Breast epithelium (tissue), 4 donors: ENCODE measurements at regions not wholly inside any gene's neighbourhood (a gene's known extent, or its start where the extent isn't known, plus 50 kb on each side); places are given as distances from the start of the nearest gene placed in this dataset.

ENCODE experiments used
- DNase-seq, 2 donors: peaks; one replicate each; pipeline ENCODE4 v3.0.0-alpha.2; 2019; ENCODE audit warnings: low spot score in 2 of 2
- H3K27ac ChIP-seq, 2 donors: fragments of 200-600 bp; sonication (generic) in 1 of 2; one replicate each; pipeline ENCODE4 v1.5.1; 2016 to 2019; ENCODE audit warnings: mild to moderate bottlenecking in 1 of 2
- H3K27me3 ChIP-seq, 2 donors: fragments of 200-600 bp; sonication (generic) in 1 of 2; one replicate each; pipeline versions ENCODE4 v1.5.1 to v1.6.0; 2017 to 2019; ENCODE audit warnings: control low read depth in 1 of 2, mild to moderate bottlenecking in 1 of 2
- H3K36me3 ChIP-seq: fragments of 200-600 bp; one replicate; pipeline ENCODE4 v1.5.1; 2019
- H3K4me1 ChIP-seq, 2 donors: fragments of 200-600 bp; sonication (generic); one replicate each; pipeline ENCODE4 v1.5.1; 2016 to 2019; ENCODE audit warnings: control low read depth in 1 of 2
- H3K4me3 ChIP-seq, 3 donors: fragments of 200-600 bp; sonication (generic); 1 replicate in 2 of 3; 2 replicates in 1 of 3; pipeline ENCODE4 v1.5.1; 2016 to 2019; ENCODE audit warnings: mild to moderate bottlenecking in 3 of 3, moderate library complexity in 2 of 3
- H3K9me3 ChIP-seq, 2 donors: fragments of 200-600 bp; sonication (generic) in 1 of 2; one replicate each; pipeline ENCODE4 v1.5.1; 2016 to 2019; ENCODE audit warnings: control low read depth in 1 of 2
- CTCF ChIP-seq, 3 donors: fragments of 450-650 bp; IDR thresholded peaks; one replicate each; pipeline ENCODE4 v1.5.1; 2016 to 2017; ENCODE audit warnings: antibody characterized with exemption in 3 of 3, mild to moderate bottlenecking in 3 of 3, moderate library complexity in 3 of 3
- POLR2A ChIP-seq: fragments of 450-650 bp; IDR thresholded peaks from one replicate; pipeline ENCODE4 v1.6.1; 2016; ENCODE audit warnings: antibody characterized with exemption, mild to moderate bottlenecking, moderate library complexity
- POLR2AphosphoS5 ChIP-seq, 3 donors: sonication (generic); formaldehyde crosslinking; IDR thresholded peaks; one replicate each; pipeline ENCODE4 v1.6.1; 2017; ENCODE audit warnings: antibody characterized with exemption in 3 of 3
- intact Hi-C: fragments of 100-400 bp; cut with DNase I; formaldehyde crosslinking; loops from one replicate; pipeline ENCODE4 v1.15.1; 2023; ENCODE audit warnings: low total_unique reads

GRCh38 chr13:97660594-97661260, 226.8 kb downstream of the RAP2A start:
- Histone ChIP-seq H3K4me3 (no peak overlapping the region), H3K36me3 (no peaks in the 10 kb centered on the region), H3K4me1 (no peaks in the 10 kb centered on the region), H3K27ac (no peak overlapping the region), H3K9me3 (no peaks in the 10 kb centered on the region), H3K27me3 (no peaks in the 10 kb centered on the region)
- intact Hi-C loops, result no loop called here
- TF ChIP-seq POLR2A, result no peak
- no peak for TF ChIP-seq POLR2AphosphoS5 (IDR thresholded peaks at IDR 0.05)
- no peak for TF ChIP-seq CTCF (IDR thresholded peaks at IDR 0.05)
- no peak for DNase-seq

GRCh38 chr13:97686594-97686993, 252.6 kb downstream of the RAP2A start:
- Histone ChIP-seq H3K36me3 (no peaks in the 10 kb centered on the region), H3K27ac (no peak overlapping the region), H3K4me1 (no peaks in the 10 kb centered on the region), H3K9me3 (no peaks in the 10 kb centered on the region), H3K27me3 (no peaks in the 10 kb centered on the region), H3K4me3 (no peak overlapping the region)
- intact Hi-C loops, result no loop called here
- DNase-seq, result no peak
- TF ChIP-seq POLR2AphosphoS5 (IDR thresholded peaks at IDR 0.05), result no peak
- no peak for TF ChIP-seq CTCF (IDR thresholded peaks at IDR 0.05)

GRCh38 chr13:97692628-97693027, 258.7 kb downstream of the RAP2A start:
- TF ChIP-seq POLR2A (no peak), CTCF (IDR thresholded peaks at IDR 0.05) (no peak), POLR2AphosphoS5 (IDR thresholded peaks at IDR 0.05) (no peak)
- Histone ChIP-seq H3K4me1 (no peaks in the 10 kb centered on the region), H3K27ac (no peak overlapping the region), H3K4me3 (no peak overlapping the region), H3K36me3 (no peaks in the 10 kb centered on the region), H3K27me3 (no peaks in the 10 kb centered on the region), H3K9me3 (no peaks in the 10 kb centered on the region)
- no peak for DNase-seq
- intact Hi-C loops, result no loop called here

DNA sequence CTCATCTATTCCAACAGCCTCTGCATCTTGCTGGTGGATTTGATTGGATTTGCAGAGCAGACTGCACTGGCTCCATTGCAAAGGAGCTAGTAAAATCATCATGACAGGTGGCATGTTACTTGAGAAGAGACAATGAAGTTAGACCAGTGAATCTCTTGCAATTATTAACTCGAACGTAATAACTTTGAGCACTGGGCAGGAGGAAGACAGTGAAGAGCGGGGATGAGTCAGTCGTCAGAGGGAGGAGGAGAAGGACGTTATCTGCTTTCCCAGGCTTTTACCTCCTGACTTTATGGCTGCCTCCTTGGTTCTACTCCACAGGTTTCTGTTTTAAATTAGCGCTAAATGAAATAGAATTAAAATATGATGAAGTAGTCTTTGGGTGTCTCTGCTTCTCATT, 257.8 kb upstream of the IPO5 start:
- Histone ChIP-seq H3K36me3 (no peaks in the 10 kb centered on the region), H3K4me1 (no peaks in the 10 kb centered on the region), H3K9me3 (no peaks in the 10 kb centered on the region), H3K27ac (no peak overlapping the region), H3K4me3 (no peak overlapping the region), H3K27me3 (no peaks in the 10 kb centered on the region)
- TF ChIP-seq CTCF (IDR thresholded peaks at IDR 0.05) (no peak), POLR2A (no peak), POLR2AphosphoS5 (IDR thresholded peaks at IDR 0.05) (no peak)
- intact Hi-C loops, result no loop called here
- no peak for DNase-seq

- no peaks in the 10 kb centered on the region for H3K4me1 ChIP-seq
- no peaks in the 10 kb centered on the region for H3K9me3 ChIP-seq
- no peak for DNase-seq
- intact Hi-C loops, result no loop called here
- H3K27ac ChIP-seq, result no peak overlapping the region
- no peak overlapping the region for H3K4me3 ChIP-seq
- H3K36me3 ChIP-seq, result no peaks in the 10 kb centered on the region
- no peaks in the 10 kb centered on the region for H3K27me3 ChIP-seq
- TF ChIP-seq CTCF (IDR thresholded peaks at IDR 0.05) (no peak), POLR2AphosphoS5 (IDR thresholded peaks at IDR 0.05) (no peak), POLR2A (no peak)
These were observed 256.6 kb upstream of the IPO5 start for GRCh38 chr13:97696921-97697320.
